ENCODE measurements at regions not wholly inside any gene's neighbourhood (a gene's known extent, or its start where the extent isn't known, plus 50 kb on each side); places are given as distances from the start of the nearest gene placed in this dataset.

GRCh38 chr2:13751955-13752354 lies 880.6 kb upstream of the LRATD1 start (continued):
- no peak for TF ChIP-seq GATAD2B (conservative IDR thresholded peaks at IDR 0.05; ENCODE audit: low read depth)
- no peak for TF ChIP-seq TCF12 (IDR thresholded peaks at IDR 0.05; ENCODE audit: low read depth, low read length)

GRCh38 chr2:13758412-13758811 lies 874.1 kb upstream of the LRATD1 start:
- FAIRE-seq: no peak
- CTCF ChIA-PET: interaction anchor here (0.6 kb wide), 1 partner anchor 659 kb away, joined by 3 read pairs; no protein-coding TSS in a partner anchor
- Histone ChIP-seq H3K9ac (ENCODE audit: control insufficient read depth, insufficient read depth, low read length) (no peak overlapping the region), H3K36me3 (ENCODE audit: control insufficient read depth in 2 of 2, insufficient read depth in 2 of 2, low read length in 1 of 2) (no peaks in the 10 kb centered on the region), H3K79me2 (ENCODE audit: control insufficient read depth, insufficient read depth, low read length) (no peaks in the 10 kb centered on the region), H3K9me3 (replicated peaks; ENCODE audit: control insufficient read depth, insufficient read depth, low read length) (peaks cover 4% of the 10 kb centered on the region; the same call in 2 of the 3 replicates), H4K20me1 (ENCODE audit: control insufficient read depth, insufficient read depth) (no peaks in the 10 kb centered on the region), H3K4me2 (ENCODE audit: control insufficient read depth, insufficient read depth) (no peak overlapping the region), H3K4me3 (no peak overlapping the region), H3K27me3 (replicated peaks in 1 of 2; ENCODE audit: control insufficient read depth in 2 of 2, insufficient read depth in 2 of 2, low read length in 1 of 2) (no peaks in the 10 kb centered on the region), H2AFZ (ENCODE audit: control insufficient read depth, low read depth, low read length) (no peak overlapping the region; the same call in none of the 2 replicates), H3K27ac (ENCODE audit: control insufficient read depth, insufficient read depth) (no peak overlapping the region), H3K4me1 (ENCODE audit: control insufficient read depth, insufficient read depth, low read length) (no peaks in the 10 kb centered on the region)
- intact Hi-C loops (cut with micrococcal nuclease; ENCODE audit: unreplicated experiment): no loop called here
- WGBS (ENCODE audit: insufficient coverage, insufficient replicate concordance, low lambda C conversion rate, missing lambda C conversion rate): 0% methylated on average over 1 of the region's 1 CpG
- POLR2A ChIA-PET: no interaction called here
- BruUV-seq (replicated peaks): no TSS peak
- ATAC-seq: peak; percentile 88
- RAD21 ChIA-PET (ENCODE audit: unreplicated experiment): interaction anchor here (0.8 to 1.4 kb wide), 3 partner anchors 11 to 207 kb away, joined by 3 to 7 read pairs (median 4); no protein-coding TSS in a partner anchor
- SMC1A ChIA-PET (ENCODE audit: uncharacterized antibody, unreplicated experiment): interaction anchor here (0.9 to 2.5 kb wide), 7 partner anchors 11 to 202 kb away, joined by 3 to 10 read pairs (median 4); no protein-coding TSS in a partner anchor
- DNase-seq (ENCODE audit: low read depth, low spot score): peak; percentile 34
- in situ Hi-C loops (cut with MboI): no loop called here
- no peak for TF ChIP-seq USF2 (IDR thresholded peaks at IDR 0.05; ENCODE audit: borderline replicate concordance, low read depth, low read length)
- no peak for TF ChIP-seq REST (IDR thresholded peaks at IDR 0.05; ENCODE audit: low read depth, low read length)
- no peak for TF ChIP-seq RAD51 (IDR thresholded peaks at IDR 0.05)
- no peak for TF ChIP-seq RAD21 (IDR thresholded peaks at IDR 0.05; ENCODE audit: insufficient read depth, low read depth, low read length)
- TF ChIP-seq ZNF687 (IDR thresholded peaks at IDR 0.05): peak; percentile 52
- TF ChIP-seq MYB (IDR thresholded peaks at IDR 0.05; ENCODE audit: borderline replicate concordance, low read depth, low read length): no peak
- no peak for TF ChIP-seq LARP7 (IDR thresholded peaks at IDR 0.05)
- no peak for TF ChIP-seq NRF1 (conservative IDR thresholded peaks at IDR 0.05; ENCODE audit: low read depth, low read length)
- peak; percentile 72 to 73; a peak in 3 of 4 replicates for TF ChIP-seq EP300 (IDR thresholded peaks at IDR 0.05; ENCODE audit: borderline replicate concordance in 1 of 2, control insufficient read depth in 1 of 2, low read depth in 2 of 2, low read length in 2 of 2)
- TF ChIP-seq IKZF2 (IDR thresholded peaks at IDR 0.05): peak; percentile 75 to 82; a peak in 2 of 4 replicates
- TF ChIP-seq MTA2 (IDR thresholded peaks at IDR 0.05; ENCODE audit: low read depth): peak; percentile 98
